Body of pancreas (tissue), 4 donors: ENCODE measurements at regions not wholly inside any gene's neighbourhood (a gene's known extent, or its start where the extent isn't known, plus 50 kb on each side); places are given as distances from the start of the nearest gene placed in this dataset.

Experiments used
- CTCF ChIP-seq, 7 experiments: fragments of 450-650 bp in 4 of 7; fragments of 200-600 bp in 3 of 7; sonication (generic) in 3 of 7; IDR thresholded peaks; one replicate each; pipeline ENCODE4 v1.5.1; 2016 to 2019; ENCODE audit warnings: antibody characterized with exemption in 7 of 7
- POLR2A ChIP-seq, 3 donors: fragments of 450-650 bp; IDR thresholded peaks; one replicate each; pipeline ENCODE4 v1.6.1; 2016; ENCODE audit warnings: antibody characterized with exemption in 3 of 3, mild to moderate bottlenecking in 2 of 3

- TF ChIP-seq CTCF (IDR thresholded peaks at IDR 0.05) (no peak), POLR2A (IDR thresholded peaks at IDR 0.05) (no peak)
Observed at GRCh38 chr20:52895235-52895634, 76.9 kb upstream of the TSHZ2 start.
